HEK293 (cell line): ENCODE measurements at regions not wholly inside any gene's neighbourhood (a gene's known extent, or its start where the extent isn't known, plus 50 kb on each side); places are given as distances from the start of the nearest gene placed in this dataset.

Experiments
- CTCF ChIA-PET: fragments of 350-600 bp; formaldehyde crosslinking; extraction: SDS; loops from one replicate; lab custom pipeline; 2021; ENCODE audit warnings: antibody characterized with exemption; lab: Yijun Ruan, JAX
- POLR2A ChIA-PET: fragments of 300-600 bp; formaldehyde crosslinking; extraction: SDS; loops from one replicate; lab custom pipeline; 2020; ENCODE audit warnings: antibody characterized with exemption, inconsistent platforms; lab: Yijun Ruan, JAX
- H3K27ac ChIP-seq: fragments of 200-500 bp; sonication (Bioruptor generic); 2 replicates; pipeline ENCODE4 v1.5.1; 2014; ENCODE audit warnings: low read depth, low read length, control low read depth, inconsistent platforms; ENCODE audit errors: extremely low read depth
- H3K36me3 ChIP-seq, 2 experiments: fragments of 200-500 bp in 1 of 2; sonication (Bioruptor generic) in 1 of 2; 1 replicate in 1 of 2; 2 replicates in 1 of 2; pipeline ENCODE4 v1.5.1; 2014 to 2017; ENCODE audit warnings: inconsistent platforms in 2 of 2, low read length in 2 of 2; ENCODE audit not compliant: control insufficient read depth in 2 of 2, insufficient read depth in 1 of 2
- H3K4me1 ChIP-seq: fragments of 200-500 bp; sonication (Bioruptor generic); 2 replicates; pipeline ENCODE4 v1.5.1; 2014; ENCODE audit warnings: mild to moderate bottlenecking, low read length, inconsistent platforms; ENCODE audit not compliant: control insufficient read depth, insufficient read depth
- H3K4me3 ChIP-seq: 2 replicates; pipeline ENCODE4 v1.5.1; 2011; ENCODE audit warnings: low read depth, mild to moderate bottlenecking, control low read depth, low read length, moderate library complexity
- H3K9me3 ChIP-seq: fragments of 200-500 bp; sonication (Bioruptor generic); 2 replicates; pipeline ENCODE4 v1.5.1; 2014; ENCODE audit warnings: low read depth, low read length, inconsistent platforms; ENCODE audit not compliant: control insufficient read depth, insufficient read depth
- GLIS2 ChIP-seq: fragments of 450-650 bp; formaldehyde crosslinking; IDR thresholded peaks from 2 replicates; pipeline ENCODE4 v1.5.1; 2016; ENCODE audit warnings: missing biosample characterization, missing genetic modification characterization
- HOXC10 ChIP-seq: sonication (generic); formaldehyde crosslinking; IDR thresholded peaks from 2 replicates; pipeline ENCODE4 v1.8.1; 2023; ENCODE audit warnings: mild to moderate bottlenecking, missing genetic modification reagents
- MZF1 ChIP-seq: fragments of 450-650 bp; formaldehyde crosslinking; IDR thresholded peaks from 2 replicates; pipeline ENCODE4 v1.5.1; 2017; ENCODE audit warnings: missing biosample characterization, missing genetic modification characterization, borderline replicate concordance
- REST ChIP-seq: fragments of 450-650 bp; formaldehyde crosslinking; IDR thresholded peaks from 2 replicates; pipeline ENCODE4 v1.5.1; 2016; ENCODE audit warnings: missing biosample characterization, missing genetic modification characterization
- SALL2 ChIP-seq: fragments of 450-650 bp; formaldehyde crosslinking; IDR thresholded peaks from 2 replicates; pipeline ENCODE4 v1.5.0; 2017; ENCODE audit warnings: missing biosample characterization, mild to moderate bottlenecking, missing genetic modification characterization, borderline replicate concordance
- SP2 ChIP-seq: fragments of 450-650 bp; formaldehyde crosslinking; IDR thresholded peaks from 2 replicates; pipeline ENCODE4 v1.5.1; 2016; ENCODE audit warnings: missing biosample characterization, missing genetic modification characterization
- TSHZ1 ChIP-seq: fragments of 450-650 bp; formaldehyde crosslinking; IDR thresholded peaks from 2 replicates; pipeline ENCODE4 v1.5.1; 2016; ENCODE audit warnings: missing biosample characterization, missing genetic modification characterization, borderline replicate concordance
- ZEB2 ChIP-seq: fragments of 450-650 bp; formaldehyde crosslinking; IDR thresholded peaks from 2 replicates; pipeline ENCODE4 v1.5.1; 2016; ENCODE audit warnings: missing biosample characterization, missing genetic modification characterization
- ZNF121 ChIP-seq: fragments of 450-650 bp; formaldehyde crosslinking; IDR thresholded peaks from 2 replicates; pipeline ENCODE4 v1.5.1; 2016; ENCODE audit warnings: missing biosample characterization, missing genetic modification characterization
- ZNF148 ChIP-seq: fragments of 450-650 bp; formaldehyde crosslinking; IDR thresholded peaks from 2 replicates; pipeline ENCODE4 v1.5.0; 2017; ENCODE audit warnings: missing biosample characterization, missing genetic modification characterization, borderline replicate concordance
- ZNF423 ChIP-seq: fragments of 450-650 bp; formaldehyde crosslinking; IDR thresholded peaks from 2 replicates; pipeline ENCODE4 v1.5.1; 2016; ENCODE audit warnings: missing biosample characterization, missing genetic modification characterization
- ZNF518A ChIP-seq: fragments of 450-650 bp; formaldehyde crosslinking; conservative IDR thresholded peaks from 2 replicates; pipeline ENCODE4 v1.5.1; 2016; ENCODE audit warnings: low read depth, missing biosample characterization, missing genetic modification characterization
- ZNF560 ChIP-seq: fragments of 450-650 bp; formaldehyde crosslinking; IDR thresholded peaks from 2 replicates; pipeline ENCODE4 v1.5.1; 2017; ENCODE audit warnings: missing biosample characterization, missing genetic modification characterization, borderline replicate concordance
- ZNF561 ChIP-seq: fragments of 450-650 bp; IDR thresholded peaks from 2 replicates; pipeline ENCODE4 v1.5.1; 2018; ENCODE audit warnings: missing biosample characterization, missing genetic modification characterization, borderline replicate concordance
- ZNF585B ChIP-seq: fragments of 450-650 bp; formaldehyde crosslinking; IDR thresholded peaks from 2 replicates; pipeline ENCODE4 v1.5.1; 2016; ENCODE audit warnings: missing biosample characterization, missing genetic modification characterization
- ZNF600 ChIP-seq: fragments of 450-650 bp; formaldehyde crosslinking; IDR thresholded peaks from 2 replicates; pipeline ENCODE4 v1.5.1; 2016; ENCODE audit warnings: missing biosample characterization, missing genetic modification characterization
- ZNF791 ChIP-seq: fragments of 450-650 bp; formaldehyde crosslinking; IDR thresholded peaks from 2 replicates; pipeline ENCODE4 v1.5.1; 2016; ENCODE audit warnings: missing biosample characterization, missing genetic modification characterization
- ZSCAN18 ChIP-seq: fragments of 450-650 bp; formaldehyde crosslinking; IDR thresholded peaks from 2 replicates; pipeline ENCODE4 v1.5.1; 2016; ENCODE audit warnings: missing biosample characterization, missing genetic modification characterization
- ZXDB ChIP-seq: fragments of 450-650 bp; formaldehyde crosslinking; IDR thresholded peaks from 2 replicates; pipeline ENCODE4 v1.5.1; 2016; ENCODE audit warnings: missing biosample characterization, missing genetic modification characterization

- CTCF ChIA-PET: interaction anchor here (8.2 kb wide), 1 partner anchor 15 kb away, joined by 62 read pairs; no protein-coding TSS in a partner anchor
Observed at GRCh38 chr14:65945327-65945726, 532.8 kb downstream of the FUT8 start.

GRCh38 chr14:65946494-65946893, 534.0 kb downstream of the FUT8 start:
- Histone ChIP-seq H3K9me3 (no peaks in the 10 kb centered on the region), H3K4me1 (no peaks in the 10 kb centered on the region), H3K4me3 (no peak overlapping the region), H3K27ac (no peak overlapping the region), H3K36me3 (no peaks in the 10 kb centered on the region)
- POLR2A ChIA-PET: no interaction called here
- CTCF ChIA-PET: interaction anchor here (0.6 to 8.2 kb wide), 2 partner anchors 14 to 770 kb away, joined by 3 to 62 read pairs; no protein-coding TSS in a partner anchor
- TF ChIP-seq ZNF423 (tag by site-specific recombination) (no peak), REST (tag by site-specific recombination) (no peak), SALL2 (tag by site-specific recombination) (no peak), ZSCAN18 (tag by site-specific recombination) (no peak), ZNF561 (tag by site-specific recombination) (no peak), ZNF121 (tag by site-specific recombination) (no peak), ZNF585B (tag by site-specific recombination) (no peak), ZNF560 (no peak), ZEB2 (no peak), ZNF600 (tag by site-specific recombination) (no peak), GLIS2 (tag by site-specific recombination) (no peak), SP2 (tag by site-specific recombination) (no peak), ZNF791 (tag by site-specific recombination) (no peak), ZNF148 (tag by site-specific recombination) (no peak), MZF1 (no peak), ZNF518A (tag by site-specific recombination) (no peak), ZXDB (tag by site-specific recombination) (no peak), TSHZ1 (tag by site-specific recombination) (no peak)

More at GRCh38 chr14:65945327-65945726, 532.8 kb downstream of the FUT8 start:
- POLR2A ChIA-PET: no interaction called here
- Histone ChIP-seq H3K4me1 (no peaks in the 10 kb centered on the region; the same call in 1 of the 2 replicates), H3K27ac (no peak overlapping the region), H3K4me3 (no peak overlapping the region), H3K9me3 (no peaks in the 10 kb centered on the region), H3K36me3 (no peaks in the 10 kb centered on the region)
- TF ChIP-seq HOXC10 (CRISPR knock-in tag): no peak
